ENCODE measurements at regions not wholly inside any gene's neighbourhood (a gene's known extent, or its start where the extent isn't known, plus 50 kb on each side); places are given as distances from the start of the nearest gene placed in this dataset.
"Not testable (repeated sequence)": the region's sequence is repeated elsewhere in the genome, so short reads cannot be mapped to it uniquely, and the experiment has no call there.

- TF ChIP-seq EZH2 (IDR thresholded peaks at IDR 0.05; ENCODE audit: insufficient read depth, poor library complexity, severe bottlenecking); EZH2phosphoT487 (IDR thresholded peaks at IDR 0.05; ENCODE audit: insufficient read depth, low read depth): not testable (repeated sequence)
Observed at GRCh38 chr14:105731221-105731985, 205.0 kb downstream of the TMEM121 start.
